ENCODE measurements at regions not wholly inside any gene's neighbourhood (a gene's known extent, or its start where the extent isn't known, plus 50 kb on each side); places are given as distances from the start of the nearest gene placed in this dataset.
"Not testable (repeated sequence)": the region's sequence is repeated elsewhere in the genome, so short reads cannot be mapped to it uniquely, and the experiment has no call there.

DNA sequence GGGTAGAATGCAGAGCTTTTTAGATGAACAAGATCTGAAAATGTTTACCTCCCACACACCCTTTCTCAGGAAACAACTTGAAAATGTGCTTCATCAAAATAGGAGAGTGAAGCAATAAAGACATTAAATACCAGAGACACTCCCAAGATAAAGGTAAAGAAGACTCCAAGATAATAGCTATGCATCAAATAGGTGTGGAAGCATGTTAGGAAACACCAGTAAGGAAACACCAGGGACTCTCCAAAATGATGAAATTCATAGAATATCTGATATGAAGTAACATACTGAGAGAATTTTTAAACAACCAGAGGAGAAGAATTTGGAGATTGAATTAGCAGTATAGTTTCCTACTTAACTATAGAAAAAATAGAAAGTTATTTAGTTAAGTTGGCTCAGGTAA lies 57.0 kb downstream of the OR10A6 start:
- DNase-seq: no peak
- no peak for TF ChIP-seq CTCF (IDR thresholded peaks at IDR 0.05)
- Mint-ChIP-seq H3K27ac (no peak overlapping the region), H3K4me3 (no peak overlapping the region), H3K4me1 (ENCODE audit: low read depth) (no peaks in the 10 kb centered on the region), H3K9me3 (no peaks in the 10 kb centered on the region), H3K36me3 (ENCODE audit: low read depth) (no peaks in the 10 kb centered on the region), H3K27me3 (peaks cover 9% of the 10 kb centered on the region)
- no peak for ATAC-seq
- POLR2A ChIA-PET: no interaction called here
- CTCF ChIA-PET: interaction anchor here (1.1 to 1.3 kb wide), 2 partner anchors 19 to 225 kb away, joined by 3 read pairs; no protein-coding TSS in a partner anchor
- intact Hi-C loops (cut with micrococcal nuclease): no loop called here

- intact Hi-C loops (cut with micrococcal nuclease): no loop called here
- CTCF ChIA-PET: no interaction called here
- no peak for ATAC-seq
Observed at GRCh38 chr11:7872890-7873289, 58.2 kb downstream of the OR10A6 start.

DNA sequence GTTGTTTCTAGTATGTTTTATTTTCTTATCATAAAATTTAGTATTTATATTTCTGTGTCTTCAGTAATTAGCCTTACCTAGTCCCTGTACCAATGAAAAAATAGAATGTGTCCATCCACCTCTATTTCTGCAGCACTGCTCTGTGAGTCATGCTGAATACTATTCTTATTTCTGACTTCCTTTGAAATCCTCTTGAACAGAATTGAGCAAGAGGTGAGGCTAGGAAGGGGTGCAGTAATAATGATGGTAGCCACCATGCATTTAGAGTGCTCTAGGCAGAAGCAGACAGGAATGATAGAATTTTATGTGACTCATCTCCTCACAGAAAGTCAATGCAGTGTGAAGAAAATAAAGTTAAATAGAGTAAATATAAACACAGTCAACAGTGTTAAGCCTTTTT lies 60.0 kb downstream of the OR10A6 start:
- no peak for TF ChIP-seq CTCF (IDR thresholded peaks at IDR 0.05)
- Mint-ChIP-seq H3K4me3 (no peak overlapping the region), H3K36me3 (ENCODE audit: low read depth) (no peaks in the 10 kb centered on the region), H3K9me3 (no peaks in the 10 kb centered on the region), H3K4me1 (ENCODE audit: low read depth) (no peaks in the 10 kb centered on the region), H3K27me3 (peaks cover 9% of the 10 kb centered on the region), H3K27ac (no peak overlapping the region)
- ChIA-PET CTCF (no interaction called here), POLR2A (no interaction called here)
- no peak for ATAC-seq
- intact Hi-C loops (cut with micrococcal nuclease): no loop called here
- DNase-seq: no peak

More at GRCh38 chr11:7872890-7873289, 58.2 kb downstream of the OR10A6 start:
- no peak overlapping the region for H3K27ac Mint-ChIP-seq
- no peaks in the 10 kb centered on the region for H3K36me3 Mint-ChIP-seq (ENCODE audit: low read depth)
- H3K4me3 Mint-ChIP-seq: no peak overlapping the region
- TF ChIP-seq CTCF (IDR thresholded peaks at IDR 0.05): no peak
- H3K4me1 Mint-ChIP-seq (ENCODE audit: low read depth): no peaks in the 10 kb centered on the region
- no peaks in the 10 kb centered on the region for H3K9me3 Mint-ChIP-seq
- DNase-seq: no peak
- POLR2A ChIA-PET: no interaction called here
- H3K27me3 Mint-ChIP-seq: peaks cover 9% of the 10 kb centered on the region

GRCh38 chr11:7869467-7869866 lies 61.6 kb downstream of the OR10A6 start:
- no peak overlapping the region for H3K4me3 Mint-ChIP-seq
- TF ChIP-seq CTCF (IDR thresholded peaks at IDR 0.05): no peak
- ATAC-seq (no peak), DNase-seq (no peak)
- intact Hi-C loops (cut with micrococcal nuclease): no loop called here
- H3K4me1 Mint-ChIP-seq (ENCODE audit: low read depth): no peaks in the 10 kb centered on the region
- CTCF ChIA-PET: no interaction called here
- no peak overlapping the region for H3K27ac Mint-ChIP-seq
- H3K9me3 Mint-ChIP-seq: no peaks in the 10 kb centered on the region
- POLR2A ChIA-PET: no interaction called here
- no peaks in the 10 kb centered on the region for H3K36me3 Mint-ChIP-seq (ENCODE audit: low read depth)
- peaks cover 6% of the 10 kb centered on the region for H3K27me3 Mint-ChIP-seq

DNA sequence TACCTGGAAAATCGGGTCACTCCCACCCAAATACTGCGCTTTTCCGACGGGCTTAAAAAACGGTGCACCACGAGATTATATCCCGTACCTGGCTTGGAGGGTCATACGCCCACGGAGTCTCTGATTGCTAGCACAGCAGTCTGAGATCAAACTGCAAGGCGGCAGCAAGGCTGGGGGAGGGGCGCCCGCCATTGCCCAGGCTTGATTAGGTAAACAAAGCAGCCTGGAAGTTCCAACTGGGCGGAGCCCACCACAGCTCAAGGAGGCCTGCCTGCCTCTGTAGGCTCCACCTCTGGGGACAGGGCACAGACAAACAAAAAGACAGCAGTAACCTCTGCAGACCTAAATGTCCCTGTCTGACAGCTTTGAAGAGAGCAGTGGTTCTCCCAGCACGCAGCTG lies 64.5 kb upstream of the OR5P2 start:
- ATAC-seq; DNase-seq; H3K27ac Mint-ChIP-seq; CTCF ChIA-PET; H3K9me3 Mint-ChIP-seq; H3K4me3 Mint-ChIP-seq; H3K36me3 Mint-ChIP-seq (ENCODE audit: low read depth); H3K27me3 Mint-ChIP-seq; H3K4me1 Mint-ChIP-seq (ENCODE audit: low read depth); intact Hi-C loops (cut with micrococcal nuclease); POLR2A ChIA-PET: not testable (repeated sequence)

GRCh38 chr11:7860844-7861243 lies 64.1 kb upstream of the OR5P2 start:
- CTCF ChIA-PET, ATAC-seq: not testable (repeated sequence)

More at GRCh38 chr11:7860844-7861243, 64.1 kb upstream of the OR5P2 start:
- H3K4me1 Mint-ChIP-seq (ENCODE audit: low read depth); H3K36me3 Mint-ChIP-seq (ENCODE audit: low read depth); H3K27ac Mint-ChIP-seq; intact Hi-C loops (cut with micrococcal nuclease); H3K4me3 Mint-ChIP-seq; H3K27me3 Mint-ChIP-seq; DNase-seq; POLR2A ChIA-PET; H3K9me3 Mint-ChIP-seq: not testable (repeated sequence)

All from activated CD8-positive, alpha-beta T cell treated with anti-CD3 and anti-CD28 coated beads for 36 hours (primary cell).